ENCODE measurements at regions not wholly inside any gene's neighbourhood (a gene's known extent, or its start where the extent isn't known, plus 50 kb on each side); places are given as distances from the start of the nearest gene placed in this dataset.

GRCh38 chr13:60754211-60755090 lies 357.4 kb downstream of the TDRD3 start:
- DNase-seq (no peak), ATAC-seq (replicated peaks in 1 of 2) (no peak)
- H3K27me3 Mint-ChIP-seq (ENCODE audit: low read depth) = no peaks in the 10 kb centered on the region
- no peaks in the 10 kb centered on the region for H3K36me3 Mint-ChIP-seq (ENCODE audit: insufficient read depth in 2 of 2)
- H3K27ac Mint-ChIP-seq = no peak overlapping the region
- no peak overlapping the region for H3K4me3 Mint-ChIP-seq
- no peaks in the 10 kb centered on the region for H3K4me1 Mint-ChIP-seq (ENCODE audit: low read depth)
- peaks cover 4% of the 10 kb centered on the region in 2 donors for H3K9me3 Mint-ChIP-seq

DNA sequence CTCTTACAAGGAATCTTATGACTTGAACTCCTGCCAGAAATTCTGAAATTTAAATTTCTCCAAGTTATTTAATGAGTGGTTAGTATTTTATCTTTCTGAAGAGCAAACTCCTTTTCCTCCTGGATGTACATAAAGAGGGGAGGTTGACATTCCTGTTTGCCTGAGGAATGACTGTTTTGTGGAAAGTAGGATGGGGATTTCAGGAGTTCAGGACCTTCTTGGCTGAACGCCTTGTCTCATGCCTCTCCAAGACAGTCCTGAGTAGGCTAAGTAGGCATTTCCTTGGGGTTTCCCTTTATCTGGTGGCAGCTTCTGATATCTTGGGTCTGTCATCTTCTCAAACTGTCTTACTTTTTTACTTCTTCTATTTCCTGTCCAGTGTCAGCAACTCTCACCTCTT lies 356.6 kb downstream of the TDRD3 start:
- no peaks in the 10 kb centered on the region for H3K4me1 Mint-ChIP-seq (ENCODE audit: low read depth)
- DNase-seq (no peak), ATAC-seq (replicated peaks in 1 of 2) (no peak)
- no peaks in the 10 kb centered on the region for H3K36me3 Mint-ChIP-seq (ENCODE audit: insufficient read depth in 2 of 2)
- H3K27me3 Mint-ChIP-seq (ENCODE audit: low read depth) = no peaks in the 10 kb centered on the region
- no peak overlapping the region for H3K27ac Mint-ChIP-seq
- H3K9me3 Mint-ChIP-seq = peaks cover 4% of the 10 kb centered on the region in 2 donors
- no peak overlapping the region for H3K4me3 Mint-ChIP-seq

DNA sequence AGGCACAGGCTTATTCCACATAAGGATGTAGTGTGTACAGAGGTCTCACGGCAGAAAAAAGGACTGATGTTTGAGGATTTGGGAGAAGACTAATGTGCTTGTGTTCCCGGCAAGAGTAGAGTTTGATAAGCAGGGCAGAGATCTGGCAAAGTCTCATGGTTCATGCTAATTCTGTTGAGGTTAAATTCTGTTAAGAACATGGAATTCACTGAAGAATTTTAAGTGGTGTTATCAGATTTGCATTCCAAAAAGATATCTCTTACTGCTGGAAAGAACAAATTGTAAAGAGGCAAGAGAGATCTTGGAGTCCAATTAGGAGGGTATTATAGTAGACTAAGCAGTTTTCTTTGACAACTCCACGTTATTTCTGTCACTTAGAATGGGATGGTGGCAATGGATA lies 348.3 kb downstream of the TDRD3 start:
- Mint-ChIP-seq H3K4me3 (no peak overlapping the region), H3K9me3 (peaks cover 3 to 6% of the 10 kb centered on the region in 2 donors), H3K36me3 (ENCODE audit: insufficient read depth in 2 of 2) (no peaks in the 10 kb centered on the region), H3K27ac (no peak overlapping the region), H3K4me1 (ENCODE audit: low read depth) (no peaks in the 10 kb centered on the region), H3K27me3 (ENCODE audit: low read depth) (no peaks in the 10 kb centered on the region)
- ATAC-seq (replicated peaks in 1 of 2) = no peak
- no peak for DNase-seq

- Mint-ChIP-seq H3K9me3 (peaks cover 0 to 4% of the 10 kb centered on the region in 2 donors), H3K36me3 (ENCODE audit: insufficient read depth in 2 of 2) (no peaks in the 10 kb centered on the region), H3K27me3 (ENCODE audit: low read depth) (no peaks in the 10 kb centered on the region), H3K27ac (no peak overlapping the region), H3K4me1 (ENCODE audit: low read depth) (no peaks in the 10 kb centered on the region), H3K4me3 (no peak overlapping the region)
- no peak for ATAC-seq (replicated peaks in 1 of 2)
- no peak for DNase-seq
Observed at GRCh38 chr13:60733933-60734332, 336.9 kb downstream of the TDRD3 start.

DNA sequence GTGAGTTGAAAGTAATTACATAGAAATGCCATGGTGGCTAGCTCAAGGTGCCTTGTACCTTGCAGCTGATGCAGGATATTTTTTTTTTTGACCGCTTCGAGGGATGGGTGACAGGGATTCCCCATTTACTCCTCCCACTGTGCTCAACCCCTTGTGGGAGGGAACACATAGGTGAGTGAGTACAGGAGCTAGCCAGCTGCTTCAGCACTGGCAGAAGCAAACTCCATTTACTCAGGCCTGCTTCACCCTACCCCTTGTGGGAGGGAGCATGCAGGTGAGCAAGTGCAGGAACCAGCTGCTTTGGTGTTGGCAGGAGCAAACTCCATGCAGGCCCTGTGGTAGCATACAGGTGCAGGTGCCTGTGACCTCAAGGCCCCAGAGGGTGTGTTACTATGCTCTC lies 330.1 kb downstream of the TDRD3 start:
- no peak for DNase-seq
- H3K27me3 Mint-ChIP-seq (ENCODE audit: low read depth) = no peaks in the 10 kb centered on the region
- no peaks in the 10 kb centered on the region for H3K4me1 Mint-ChIP-seq (ENCODE audit: low read depth)
- H3K9me3 Mint-ChIP-seq = no peaks in the 10 kb centered on the region
- no peak for ATAC-seq (replicated peaks in 1 of 2)
- H3K27ac Mint-ChIP-seq = no peak overlapping the region
- H3K4me3 Mint-ChIP-seq = no peak overlapping the region
- H3K36me3 Mint-ChIP-seq (ENCODE audit: insufficient read depth in 2 of 2) = no peaks in the 10 kb centered on the region

DNA sequence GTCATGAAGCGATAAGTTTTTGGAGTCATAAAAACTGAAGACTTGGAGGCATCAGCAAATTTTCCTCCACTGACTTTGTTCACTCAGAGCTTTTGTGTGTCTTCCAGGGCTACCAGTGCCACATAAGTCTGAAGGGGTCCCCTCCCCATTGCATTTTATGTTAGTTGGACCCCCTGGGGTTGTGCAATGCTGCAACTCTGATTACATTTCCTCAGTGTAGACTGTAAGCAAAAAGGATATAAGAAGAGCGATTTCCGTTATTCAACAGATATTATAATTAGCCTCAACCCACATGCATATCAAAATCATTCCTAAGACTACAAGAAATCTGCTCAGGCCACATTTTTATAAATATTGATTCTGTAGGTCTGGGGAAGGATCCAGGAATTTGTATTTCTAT lies 324.0 kb downstream of the TDRD3 start:
- ATAC-seq (replicated peaks in 1 of 2) (no peak), DNase-seq (no peak)
- no peaks in the 10 kb centered on the region for H3K27me3 Mint-ChIP-seq (ENCODE audit: low read depth)
- H3K4me1 Mint-ChIP-seq (ENCODE audit: low read depth) = no peaks in the 10 kb centered on the region
- no peak overlapping the region for H3K4me3 Mint-ChIP-seq
- H3K9me3 Mint-ChIP-seq = peaks cover 0 to 1% of the 10 kb centered on the region in 2 donors
- H3K27ac Mint-ChIP-seq = no peak overlapping the region
- H3K36me3 Mint-ChIP-seq (ENCODE audit: insufficient read depth in 2 of 2) = no peaks in the 10 kb centered on the region

- Mint-ChIP-seq H3K9me3 (peaks cover 0 to 1% of the 10 kb centered on the region in 2 donors), H3K36me3 (ENCODE audit: insufficient read depth in 2 of 2) (no peaks in the 10 kb centered on the region), H3K27ac (no peak overlapping the region), H3K27me3 (ENCODE audit: low read depth) (no peaks in the 10 kb centered on the region), H3K4me3 (no peak overlapping the region), H3K4me1 (ENCODE audit: low read depth) (no peaks in the 10 kb centered on the region)
- ATAC-seq (replicated peaks in 1 of 2) (no peak), DNase-seq (no peak)
Observed at GRCh38 chr13:60720590-60720989, 323.6 kb downstream of the TDRD3 start.

GRCh38 chr13:60716313-60716712 lies 319.3 kb downstream of the TDRD3 start:
- no peaks in the 10 kb centered on the region for H3K27me3 Mint-ChIP-seq (ENCODE audit: low read depth)
- H3K27ac Mint-ChIP-seq = no peak overlapping the region
- no peaks in the 10 kb centered on the region for H3K36me3 Mint-ChIP-seq (ENCODE audit: insufficient read depth in 2 of 2)
- ATAC-seq (replicated peaks in 1 of 2) = no peak
- no peak overlapping the region for H3K4me3 Mint-ChIP-seq
- H3K9me3 Mint-ChIP-seq = peaks cover 0 to 7% of the 10 kb centered on the region in 2 donors
- DNase-seq = no peak
- no peaks in the 10 kb centered on the region for H3K4me1 Mint-ChIP-seq (ENCODE audit: low read depth)

DNA sequence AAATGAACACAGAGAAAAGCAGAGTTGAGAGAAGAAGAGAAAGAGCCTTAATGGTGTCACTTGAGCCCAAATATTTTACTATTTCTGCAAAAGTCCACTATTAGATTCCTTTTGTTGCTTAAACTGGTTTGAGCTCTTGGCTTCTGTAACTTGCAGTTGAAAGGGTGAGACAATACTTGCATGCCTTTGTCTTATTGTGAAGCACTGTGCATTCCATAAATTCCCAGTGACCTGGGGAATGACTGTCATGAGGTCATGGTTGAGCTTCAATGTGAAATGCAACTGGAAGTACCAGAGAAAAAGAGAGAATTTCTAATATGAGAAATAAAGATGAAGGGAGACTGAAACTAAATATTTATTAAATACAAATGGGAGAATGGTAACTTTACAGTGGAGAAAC lies 310.9 kb downstream of the TDRD3 start:
- H3K36me3 Mint-ChIP-seq (ENCODE audit: insufficient read depth in 2 of 2) = no peaks in the 10 kb centered on the region
- DNase-seq (no peak), ATAC-seq (replicated peaks in 1 of 2) (no peak)
- H3K27me3 Mint-ChIP-seq (ENCODE audit: low read depth) = no peaks in the 10 kb centered on the region
- no peaks in the 10 kb centered on the region for H3K4me1 Mint-ChIP-seq (ENCODE audit: low read depth)
- no peak overlapping the region for H3K4me3 Mint-ChIP-seq
- H3K27ac Mint-ChIP-seq = no peak overlapping the region
- H3K9me3 Mint-ChIP-seq = peaks cover 8 to 9% of the 10 kb centered on the region in 2 donors

GRCh38 chr13:60701895-60702294 lies 304.9 kb downstream of the TDRD3 start:
- ATAC-seq (replicated peaks in 1 of 2) (no peak), DNase-seq (no peak)
- Mint-ChIP-seq H3K27me3 (ENCODE audit: low read depth) (no peaks in the 10 kb centered on the region), H3K4me3 (no peak overlapping the region), H3K36me3 (ENCODE audit: insufficient read depth in 2 of 2) (no peaks in the 10 kb centered on the region), H3K27ac (no peak overlapping the region), H3K9me3 (peaks cover 2 to 3% of the 10 kb centered on the region in 2 donors), H3K4me1 (ENCODE audit: low read depth) (no peaks in the 10 kb centered on the region)

GRCh38 chr13:60700994-60701393 lies 304.0 kb downstream of the TDRD3 start:
- Mint-ChIP-seq H3K9me3 (peaks cover 2 to 3% of the 10 kb centered on the region in 2 donors), H3K4me1 (ENCODE audit: low read depth) (no peaks in the 10 kb centered on the region), H3K4me3 (no peak overlapping the region), H3K27me3 (ENCODE audit: low read depth) (no peaks in the 10 kb centered on the region), H3K27ac (no peak overlapping the region), H3K36me3 (ENCODE audit: insufficient read depth in 2 of 2) (no peaks in the 10 kb centered on the region)
- no peak for DNase-seq
- no peak for ATAC-seq (replicated peaks in 1 of 2)

- H3K36me3 Mint-ChIP-seq (ENCODE audit: insufficient read depth in 2 of 2) = no peaks in the 10 kb centered on the region
- H3K27ac Mint-ChIP-seq = no peak overlapping the region
- H3K4me1 Mint-ChIP-seq (ENCODE audit: low read depth) = no peaks in the 10 kb centered on the region
- H3K9me3 Mint-ChIP-seq = peaks cover 2 to 3% of the 10 kb centered on the region in 2 donors
- ATAC-seq (replicated peaks in 1 of 2) (no peak), DNase-seq (no peak)
- no peaks in the 10 kb centered on the region for H3K27me3 Mint-ChIP-seq (ENCODE audit: low read depth)
- no peak overlapping the region for H3K4me3 Mint-ChIP-seq
Observed at GRCh38 chr13:60699636-60700035, 302.6 kb downstream of the TDRD3 start.

DNA sequence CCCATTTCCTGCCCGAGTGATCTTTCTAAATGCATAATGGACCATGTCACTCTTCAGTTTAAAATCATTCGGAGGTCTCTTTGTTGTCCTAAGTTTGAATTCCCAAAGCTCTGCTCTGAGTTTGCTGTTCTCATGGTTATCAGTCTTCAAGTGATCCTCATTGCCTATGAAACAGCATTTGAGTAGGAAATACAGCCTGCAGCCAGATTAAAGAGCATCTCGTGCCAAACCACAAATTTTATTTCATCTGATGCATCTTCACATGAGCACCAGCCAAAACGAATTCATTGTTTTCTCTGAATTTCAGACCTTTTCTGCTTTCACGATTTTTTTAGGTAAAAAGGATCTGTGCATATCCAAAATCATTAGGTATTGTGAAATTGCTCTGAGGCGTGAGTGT lies 299.6 kb downstream of the TDRD3 start:
- H3K36me3 Mint-ChIP-seq (ENCODE audit: insufficient read depth in 2 of 2) = no peaks in the 10 kb centered on the region
- H3K9me3 Mint-ChIP-seq = peaks cover 0 to 1% of the 10 kb centered on the region in 2 donors
- H3K4me3 Mint-ChIP-seq = no peak overlapping the region
- no peaks in the 10 kb centered on the region for H3K4me1 Mint-ChIP-seq (ENCODE audit: low read depth)
- no peaks in the 10 kb centered on the region for H3K27me3 Mint-ChIP-seq (ENCODE audit: low read depth)
- ATAC-seq (replicated peaks in 1 of 2) (no peak), DNase-seq (no peak)
- H3K27ac Mint-ChIP-seq = no peak overlapping the region

DNA sequence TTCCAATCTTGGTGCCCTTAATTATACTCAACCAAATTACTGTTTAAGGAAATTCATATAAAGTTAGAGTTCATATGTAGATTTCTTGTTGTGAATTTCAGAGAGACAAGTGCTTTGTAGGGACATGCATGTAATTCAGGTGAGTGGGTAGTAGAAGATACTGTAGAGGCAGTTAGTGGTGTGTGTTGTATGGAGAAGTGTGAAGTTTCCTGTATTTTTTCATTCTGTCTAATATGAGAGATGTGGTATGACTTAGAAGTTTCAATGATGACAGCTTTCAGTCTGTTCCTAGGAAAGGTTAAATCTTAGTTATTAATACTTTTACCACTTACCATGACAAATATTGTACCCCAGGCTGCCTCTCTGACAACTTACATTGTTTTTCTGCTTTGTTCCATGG lies 294.2 kb downstream of the TDRD3 start:
- DNase-seq (no peak), ATAC-seq (replicated peaks in 1 of 2) (peak in 1 of 2 donors; percentile 53)
- Mint-ChIP-seq H3K27ac (no peak overlapping the region), H3K9me3 (peaks cover 2 to 3% of the 10 kb centered on the region in 2 donors), H3K36me3 (ENCODE audit: insufficient read depth in 2 of 2) (peaks cover 0 to 2% of the 10 kb centered on the region in 2 donors), H3K27me3 (ENCODE audit: low read depth) (no peaks in the 10 kb centered on the region), H3K4me3 (no peak overlapping the region), H3K4me1 (ENCODE audit: low read depth) (peaks cover 12% of the 10 kb centered on the region)
